ENCODE measurements at regions not wholly inside any gene's neighbourhood (a gene's known extent, or its start where the extent isn't known, plus 50 kb on each side); places are given as distances from the start of the nearest gene placed in this dataset.

GRCh38 chr22:47656806-47657205, 894.4 kb downstream of the TBC1D22A start:
- DNase-seq, result no peak

- DNase-seq, result no peak
These were observed 893.5 kb downstream of the TBC1D22A start for GRCh38 chr22:47655930-47656329.

- DNase-seq, result no peak
These were observed 892.6 kb downstream of the TBC1D22A start for GRCh38 chr22:47654922-47655491.

GRCh38 chr22:47653921-47654320, 891.5 kb downstream of the TBC1D22A start:
- DNase-seq, result no peak

- no peak for DNase-seq
These were observed 889.0 kb downstream of the TBC1D22A start for GRCh38 chr22:47651216-47651987.

- no peak for DNase-seq
These were observed 885.3 kb downstream of the TBC1D22A start for GRCh38 chr22:47647720-47648119.

- no peak for DNase-seq
These were observed 884.7 kb downstream of the TBC1D22A start for GRCh38 chr22:47647181-47647580.

GRCh38 chr22:47645923-47646322, 883.5 kb downstream of the TBC1D22A start:
- DNase-seq, result no peak

- no peak for DNase-seq
These were observed 883.0 kb downstream of the TBC1D22A start for GRCh38 chr22:47645450-47645914.

GRCh38 chr22:47634347-47634746, 871.9 kb downstream of the TBC1D22A start:
- DNase-seq, result no peak

GRCh38 chr22:47633111-47633510, 870.7 kb downstream of the TBC1D22A start:
- no peak for DNase-seq

GRCh38 chr22:47632701-47633100, 870.3 kb downstream of the TBC1D22A start:
- no peak for DNase-seq

- no peak for DNase-seq
These were observed 869.2 kb downstream of the TBC1D22A start for GRCh38 chr22:47631571-47632102.

GRCh38 chr22:47630741-47631534, 868.5 kb downstream of the TBC1D22A start:
- no peak for DNase-seq

GRCh38 chr22:47629791-47630655, 867.6 kb downstream of the TBC1D22A start:
- no peak for DNase-seq

GRCh38 chr22:47629273-47629711, 866.8 kb downstream of the TBC1D22A start:
- DNase-seq, result no peak

- no peak for DNase-seq
These were observed 866.2 kb downstream of the TBC1D22A start for GRCh38 chr22:47628477-47629272.

- no peak for DNase-seq
These were observed 865.3 kb downstream of the TBC1D22A start for GRCh38 chr22:47627556-47628253.

- DNase-seq, result no peak
These were observed 864.3 kb downstream of the TBC1D22A start for GRCh38 chr22:47626428-47627390.

Measured in NCI-H2107 (cell line).